ENCODE measurements at regions not wholly inside any gene's neighbourhood (a gene's known extent, or its start where the extent isn't known, plus 50 kb on each side); places are given as distances from the start of the nearest gene placed in this dataset.

- no peak for DNase-seq
Observed at GRCh38 chr15:98280284-98280975, 319.9 kb downstream of the ARRDC4 start.

DNA sequence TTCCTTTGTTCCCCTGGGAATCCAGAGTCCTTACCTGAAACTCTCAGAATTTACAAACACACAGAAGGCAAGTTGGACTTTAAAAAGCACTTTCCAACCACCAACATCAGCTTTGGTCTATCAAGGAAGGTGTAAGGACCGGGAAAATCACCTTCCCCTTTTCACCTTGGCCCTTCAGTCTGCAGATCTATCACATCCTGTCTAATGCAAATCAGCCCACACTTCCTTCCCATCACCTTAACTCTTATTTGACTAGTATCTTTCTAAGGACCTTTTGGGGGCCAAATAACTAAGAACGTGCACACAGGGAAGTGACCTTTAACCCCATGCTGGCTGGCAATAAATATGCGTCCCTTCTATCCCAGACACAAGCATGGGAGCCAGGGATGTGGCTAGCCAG lies 320.6 kb downstream of the ARRDC4 start:
- DNase-seq, result no peak

DNA sequence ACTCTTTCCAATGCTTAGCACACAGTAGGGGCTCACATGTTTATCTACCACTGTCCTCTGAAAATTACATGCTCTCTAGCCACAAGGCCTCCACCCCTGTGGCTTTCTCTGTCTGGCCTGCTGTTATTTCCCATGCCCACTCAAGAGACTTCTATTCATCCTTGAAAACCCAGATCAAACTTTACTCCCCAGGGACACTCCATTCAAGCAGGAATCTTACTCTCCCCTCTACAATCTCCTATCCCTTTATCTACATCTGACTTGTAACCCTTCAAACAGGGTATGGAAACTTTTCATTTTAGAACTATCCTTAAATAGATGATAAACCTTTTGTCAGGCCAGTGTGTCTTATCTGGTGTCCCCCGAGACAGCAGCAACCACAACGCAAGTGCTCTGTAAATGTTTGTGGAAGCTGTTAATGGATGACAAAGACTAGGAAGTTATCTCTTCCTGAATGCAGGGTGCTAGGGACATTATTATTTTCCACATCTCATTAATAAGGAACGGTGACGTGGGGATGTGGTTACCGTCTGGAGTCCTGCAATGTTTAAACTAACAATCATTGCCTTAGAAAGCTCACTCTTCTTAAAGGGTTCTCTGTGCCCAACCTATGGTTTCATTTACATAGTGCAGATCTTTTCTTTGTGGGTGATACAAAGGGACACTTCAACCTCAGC lies 322.3 kb downstream of the ARRDC4 start:
- DNase-seq, result no peak

DNA sequence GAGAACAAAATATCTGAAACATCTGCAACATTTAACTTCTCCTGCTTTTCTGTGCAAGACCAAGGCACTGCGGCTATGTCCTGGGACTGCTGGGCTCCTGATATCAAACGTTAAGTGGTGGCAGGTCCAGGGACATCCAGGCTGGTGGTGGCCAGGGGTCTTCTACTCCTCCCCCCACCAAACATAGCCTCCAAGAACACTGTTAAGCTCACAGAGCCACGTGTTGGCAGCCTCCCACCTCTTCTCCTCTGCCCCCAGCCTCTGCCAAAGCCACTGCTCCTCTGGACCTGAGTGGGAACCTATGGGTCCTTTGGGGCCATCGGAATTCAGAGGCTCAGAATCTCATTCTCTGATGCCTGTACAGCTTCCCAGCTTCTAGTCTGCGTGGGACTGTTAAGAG lies 325.7 kb downstream of the ARRDC4 start:
- no peak for DNase-seq

GRCh38 chr15:98286831-98287230 lies 326.3 kb downstream of the ARRDC4 start:
- no peak for DNase-seq

GRCh38 chr15:98288091-98288590 lies 327.6 kb downstream of the ARRDC4 start:
- no peak for DNase-seq

DNA sequence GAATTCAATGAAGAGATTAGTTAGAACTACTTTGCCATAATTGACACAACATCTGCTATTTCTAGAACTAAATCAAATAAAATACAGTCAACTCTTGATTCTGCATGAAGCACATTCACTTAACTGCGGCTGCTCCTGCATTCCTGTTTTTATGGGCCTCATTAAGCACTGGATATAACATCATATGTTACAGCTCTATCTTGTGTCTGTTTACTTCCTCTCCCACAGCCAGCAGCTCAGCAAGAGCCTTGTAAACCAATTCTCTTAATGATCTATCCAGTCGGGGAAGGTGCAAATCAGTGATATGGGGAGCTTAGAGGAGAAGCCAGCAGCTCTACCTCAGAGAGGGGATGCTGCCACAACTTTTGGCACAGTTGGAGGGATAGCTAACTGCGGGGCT lies 329.2 kb downstream of the ARRDC4 start:
- DNase-seq, result no peak

DNA sequence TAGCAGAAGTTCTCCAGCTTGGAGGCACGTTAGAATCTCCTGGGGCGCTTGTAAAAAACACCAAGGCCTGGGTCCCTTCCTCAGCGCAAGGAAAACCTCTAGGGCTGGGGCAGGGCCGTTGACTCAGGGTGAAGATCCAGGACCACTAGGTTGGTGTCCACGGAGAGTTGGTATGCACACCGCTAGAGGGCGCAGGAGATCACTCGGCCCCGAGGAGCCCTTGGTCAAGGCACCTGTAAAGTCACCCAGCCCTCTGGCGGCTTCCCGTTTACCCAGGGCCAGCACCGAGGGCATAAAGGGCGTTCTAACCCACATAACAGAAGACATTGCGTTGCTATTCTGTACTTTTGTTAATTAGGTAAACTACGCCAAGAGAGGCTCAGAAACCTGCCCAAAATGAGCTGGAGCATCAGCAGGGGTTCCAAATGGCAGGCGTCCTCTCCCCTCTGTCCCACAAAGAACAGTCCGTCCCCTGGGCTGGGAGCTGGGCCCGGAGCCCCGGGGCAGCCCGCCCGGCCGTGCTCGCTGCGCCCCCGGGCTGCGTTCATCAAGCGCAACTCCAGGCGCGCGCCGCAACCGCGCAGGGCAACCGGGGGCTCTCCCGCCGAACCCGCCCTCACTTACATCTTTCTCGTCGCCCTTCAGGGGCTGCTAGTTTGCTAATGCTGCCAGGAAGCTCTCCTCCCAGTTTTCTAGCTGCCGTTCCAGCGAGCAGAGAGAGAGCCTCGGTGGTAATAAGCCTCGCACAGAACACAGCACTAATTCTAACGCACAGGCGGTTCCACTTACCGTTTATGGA lies 332.1 kb downstream of the ARRDC4 start:
- peak; percentile 67 to 77 for DNase-seq

DNA sequence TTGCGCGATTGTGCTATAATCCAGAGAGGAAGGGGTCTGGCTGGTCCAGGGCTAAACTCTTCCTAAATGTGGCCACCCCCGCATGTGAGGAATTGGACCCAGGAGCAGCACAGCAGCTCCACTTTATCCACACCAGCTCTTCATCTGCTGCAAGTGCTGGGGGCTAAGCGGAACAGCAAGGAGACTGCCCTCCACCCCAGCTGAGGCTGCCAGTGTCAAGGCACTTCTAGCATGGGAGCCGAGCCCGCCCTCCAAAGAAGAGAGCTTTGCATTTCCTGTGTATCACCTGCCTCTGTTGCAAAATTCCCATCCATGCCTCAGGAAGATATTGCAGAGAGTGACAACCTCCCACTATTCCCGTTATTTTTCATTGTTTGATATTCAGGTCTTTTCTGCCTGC lies 333.6 kb downstream of the ARRDC4 start:
- peak in 1 of 2 experiments; percentile 27 for DNase-seq

DNA sequence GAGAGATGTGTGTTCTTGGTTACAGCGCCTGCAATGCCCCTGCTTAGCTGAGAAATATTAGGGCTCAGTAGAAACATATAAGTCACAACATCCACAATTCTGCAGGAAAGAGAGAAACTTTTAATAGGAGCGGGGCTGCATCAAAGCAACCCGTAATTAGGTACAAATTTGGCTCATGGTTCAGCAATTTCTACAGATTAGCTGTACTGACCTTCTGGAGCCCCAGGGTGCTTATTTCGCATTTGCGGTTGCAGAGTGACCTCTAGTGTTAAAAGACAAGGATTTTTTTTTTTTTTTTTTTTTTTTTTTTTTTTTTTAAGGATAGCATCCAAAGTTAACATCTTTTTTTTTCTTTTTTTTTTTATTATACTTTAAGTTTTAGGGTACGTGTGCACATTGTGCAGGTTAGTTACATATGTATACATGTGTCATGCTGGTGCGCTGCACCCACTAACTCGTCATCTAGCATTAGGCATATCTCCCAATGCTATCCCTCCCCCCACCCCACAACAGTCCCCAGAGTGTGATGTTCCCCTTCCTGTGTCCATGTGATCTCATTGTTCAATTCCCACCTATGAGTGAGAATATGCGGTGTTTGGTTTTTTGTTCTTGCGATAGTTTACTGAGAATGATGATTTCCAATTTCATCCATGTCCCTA lies 334.7 kb downstream of the ARRDC4 start:
- peak; percentile 76 to 91 for DNase-seq

- DNase-seq, result peak; percentile 66 to 78
Observed at GRCh38 chr15:98296653-98297052, 336.1 kb downstream of the ARRDC4 start.

- DNase-seq, result no peak
Observed at GRCh38 chr15:98304371-98304770, 343.9 kb downstream of the ARRDC4 start.

DNA sequence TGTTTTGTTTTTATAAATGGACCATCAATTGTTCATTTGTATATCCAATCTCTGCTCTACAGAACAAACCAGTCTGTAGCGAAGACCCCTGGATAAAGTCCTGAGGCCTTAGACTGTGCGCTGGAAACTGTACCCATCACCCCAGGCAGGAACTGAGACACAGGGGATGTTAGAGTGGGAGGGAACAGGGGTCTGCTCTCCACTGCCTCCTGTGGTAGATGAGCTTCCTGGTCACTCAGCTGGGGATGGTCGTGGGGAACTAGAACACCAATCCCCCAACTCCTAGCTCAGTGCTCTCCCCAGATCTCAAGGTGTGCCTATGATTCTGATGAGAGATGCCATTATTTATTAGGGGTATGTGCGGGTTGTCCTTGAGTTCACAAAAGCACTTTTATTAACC lies 340.2 kb upstream of the IGF1R start:
- no peak for DNase-seq

DNA sequence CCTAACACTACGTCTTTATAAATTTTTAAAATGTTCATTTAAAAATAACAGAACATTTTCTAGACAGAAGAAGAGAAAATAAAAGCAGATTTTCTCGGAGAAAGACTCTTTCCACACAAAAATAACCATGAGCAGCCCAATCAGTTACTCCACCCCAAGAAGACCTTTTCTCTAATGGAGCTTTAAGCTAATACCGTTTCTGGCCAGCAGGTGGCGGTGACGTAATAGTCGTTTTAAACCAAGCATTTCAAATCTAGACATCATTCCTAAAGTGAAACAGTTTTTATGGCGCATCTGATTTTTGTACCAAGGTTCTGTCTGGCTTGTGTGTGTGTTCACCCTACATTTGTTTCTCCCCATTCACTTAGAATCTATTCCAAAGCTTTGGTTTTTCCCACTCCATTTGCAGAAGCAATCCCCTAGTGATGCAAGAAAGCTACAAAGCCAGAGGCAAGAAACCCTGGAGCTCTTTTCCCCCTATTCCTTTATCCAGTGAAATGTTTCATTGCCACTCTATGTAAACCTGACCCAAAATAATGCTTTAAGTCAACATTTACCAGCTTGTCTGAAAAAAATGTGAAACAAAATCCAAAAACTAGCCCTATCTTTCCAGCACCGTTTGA lies 336.7 kb upstream of the IGF1R start:
- DNase-seq, result peak; percentile 53 to 80

DNA sequence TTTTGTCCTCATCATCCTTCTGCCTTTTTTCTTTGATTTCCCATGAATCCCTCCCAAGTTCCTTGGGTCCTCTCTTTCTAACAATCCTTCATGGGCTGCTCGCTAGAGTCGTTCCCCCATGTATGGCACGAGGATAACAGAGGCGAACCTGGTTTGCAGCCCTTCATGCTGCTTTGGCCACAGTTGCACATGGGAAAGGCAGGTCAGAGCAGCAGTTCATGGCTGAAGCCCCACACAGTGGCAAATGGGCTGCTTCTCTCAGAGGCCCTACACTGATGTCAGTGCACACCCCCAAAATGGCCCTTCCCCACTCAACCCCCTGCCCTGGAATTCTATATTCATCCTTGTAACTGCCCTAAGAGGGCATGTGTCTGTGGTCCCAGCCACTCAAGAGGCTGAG lies 335.4 kb upstream of the IGF1R start:
- DNase-seq, result no peak

DNA sequence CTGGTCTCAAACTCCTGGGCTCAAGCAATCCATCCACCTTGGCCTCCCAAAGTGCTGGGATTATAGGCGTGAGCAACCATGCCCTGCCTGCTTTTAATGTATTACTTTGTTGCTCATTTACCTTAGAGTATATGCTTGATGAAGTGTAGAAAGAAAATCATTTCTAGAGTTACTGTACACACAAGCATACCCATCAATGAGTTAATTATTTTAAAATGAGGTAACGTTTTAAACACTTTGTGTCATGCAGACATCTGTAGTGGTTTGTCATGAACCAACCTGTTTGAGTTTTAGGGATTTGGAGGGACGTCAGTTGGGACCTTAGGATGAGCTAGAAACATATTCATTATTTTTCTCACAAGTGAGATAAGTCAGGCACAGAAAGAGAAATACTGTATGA lies 332.4 kb upstream of the IGF1R start:
- no peak for DNase-seq

DNA sequence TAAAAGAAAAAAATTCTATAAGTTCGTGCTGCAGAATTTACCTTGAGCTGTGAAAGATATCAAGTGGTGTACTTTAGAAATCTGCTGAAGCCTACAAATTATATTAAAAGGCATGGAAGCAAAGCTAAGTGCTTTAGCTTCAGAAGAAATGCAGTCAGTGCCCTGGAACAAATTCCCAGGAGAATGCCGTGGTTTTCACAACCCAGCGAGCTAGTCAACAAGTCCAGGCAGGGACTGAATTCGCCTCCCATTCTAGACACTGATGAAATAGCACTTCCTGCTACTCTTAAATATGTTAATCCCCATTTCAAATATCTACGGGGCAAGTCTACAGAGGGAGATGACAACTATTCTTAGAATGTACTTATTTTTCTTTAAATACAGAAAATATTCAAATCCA lies 326.4 kb upstream of the IGF1R start:
- no peak for DNase-seq

DNA sequence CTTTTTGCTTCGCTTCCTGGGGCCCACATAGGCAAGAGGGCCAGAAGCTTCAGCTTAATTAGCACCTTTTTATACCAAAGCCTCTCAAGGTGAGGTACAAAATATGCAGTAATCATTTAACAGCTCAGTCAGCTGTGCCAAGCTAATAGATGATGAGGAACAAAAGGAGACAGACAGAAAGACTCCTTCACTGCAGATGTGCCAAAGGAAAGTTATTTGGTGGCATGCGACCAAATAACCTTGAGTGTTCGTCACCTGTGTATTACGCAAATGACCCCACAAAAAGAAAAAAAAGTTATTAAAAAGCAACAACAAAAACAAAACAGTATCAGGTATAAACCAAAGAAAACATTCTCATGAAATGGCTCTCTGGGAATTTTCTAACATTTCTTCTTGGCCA lies 325.8 kb upstream of the IGF1R start:
- DNase-seq, result no peak

DNA sequence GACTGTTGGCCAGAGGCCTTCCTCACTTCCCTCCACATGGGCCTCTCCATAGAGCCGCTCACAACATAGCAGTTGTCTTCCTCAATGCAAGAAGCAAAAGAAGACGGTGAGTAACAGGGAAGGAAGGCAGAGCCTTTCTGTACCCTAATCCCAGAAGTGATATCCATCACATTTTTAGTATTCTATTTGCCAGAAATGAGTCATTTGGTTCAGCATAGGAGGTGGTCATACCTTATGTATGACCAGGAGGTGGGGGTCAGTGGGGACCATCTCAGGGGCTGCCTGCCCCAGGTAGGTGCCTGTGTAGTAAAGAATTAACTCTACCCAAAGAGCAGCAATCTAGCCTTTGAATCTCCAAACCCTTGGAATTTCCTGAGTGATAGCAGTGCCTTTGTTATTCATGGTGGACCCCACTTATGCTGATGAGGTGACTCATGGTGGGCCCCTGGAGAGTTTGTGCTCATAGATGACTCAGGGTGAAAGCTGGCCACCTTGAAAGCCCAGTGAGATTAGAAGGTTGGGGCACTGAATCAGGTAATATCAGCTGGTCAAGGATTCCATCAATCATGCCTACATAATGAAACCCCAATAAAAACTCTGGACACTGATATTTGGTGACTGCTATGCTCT lies 323.9 kb upstream of the IGF1R start:
- DNase-seq, result no peak

- peak in 1 of 2 experiments; percentile 14 for DNase-seq
Observed at GRCh38 chr15:98326804-98327203, 321.5 kb upstream of the IGF1R start.

- no peak for DNase-seq
Observed at GRCh38 chr15:98330258-98330657, 318.1 kb upstream of the IGF1R start.

Measured in NCI-H524 (cell line).